H1 (cell line): ENCODE measurements at regions not wholly inside any gene's neighbourhood (a gene's known extent, or its start where the extent isn't known, plus 50 kb on each side); places are given as distances from the start of the nearest gene placed in this dataset.

Experiments
- NRF1 ChIP-seq: IDR thresholded peaks from 2 replicates; pipeline ENCODE4 v1.6.1; 2011; ENCODE audit warnings: mild to moderate bottlenecking, low read depth, low read length, improper control_type of control experiment
- POLR2AphosphoS5 ChIP-seq: IDR thresholded peaks from 2 replicates; pipeline ENCODE4 v1.6.1; 2011; ENCODE audit warnings: low read depth, low read length
- SP4 ChIP-seq: IDR thresholded peaks from 2 replicates; pipeline ENCODE4 v1.6.1; 2012; ENCODE audit warnings: low read length, inconsistent platforms
- SUZ12 ChIP-seq: fragments of 200-600 bp; sonication (generic); IDR thresholded peaks from 2 replicates; pipeline ENCODE4 v1.6.1; 2012; ENCODE audit warnings: mild to moderate bottlenecking, inconsistent platforms, low read length, moderate library complexity, mixed read lengths
- TF ChIP-seq, protein P1 (sequence below): IDR thresholded peaks from 2 replicates; pipeline ENCODE4 v1.6.1; 2012; ENCODE audit warnings: low read length, inconsistent platforms
- TF ChIP-seq, protein P2 (sequence below), 3 experiments: IDR thresholded peaks; 1 replicate in 2 of 3; 2 replicates in 1 of 3; pipeline versions ENCODE4 v1.5.1 to v1.6.1; 2011; ENCODE audit warnings: low read length in 3 of 3, mild to moderate bottlenecking in 3 of 3, inconsistent platforms in 2 of 3, low read depth in 1 of 3, moderate library complexity in 1 of 3; ENCODE audit not compliant: insufficient read depth in 1 of 3; ENCODE audit errors: control extremely low read depth in 1 of 3

DNA sequence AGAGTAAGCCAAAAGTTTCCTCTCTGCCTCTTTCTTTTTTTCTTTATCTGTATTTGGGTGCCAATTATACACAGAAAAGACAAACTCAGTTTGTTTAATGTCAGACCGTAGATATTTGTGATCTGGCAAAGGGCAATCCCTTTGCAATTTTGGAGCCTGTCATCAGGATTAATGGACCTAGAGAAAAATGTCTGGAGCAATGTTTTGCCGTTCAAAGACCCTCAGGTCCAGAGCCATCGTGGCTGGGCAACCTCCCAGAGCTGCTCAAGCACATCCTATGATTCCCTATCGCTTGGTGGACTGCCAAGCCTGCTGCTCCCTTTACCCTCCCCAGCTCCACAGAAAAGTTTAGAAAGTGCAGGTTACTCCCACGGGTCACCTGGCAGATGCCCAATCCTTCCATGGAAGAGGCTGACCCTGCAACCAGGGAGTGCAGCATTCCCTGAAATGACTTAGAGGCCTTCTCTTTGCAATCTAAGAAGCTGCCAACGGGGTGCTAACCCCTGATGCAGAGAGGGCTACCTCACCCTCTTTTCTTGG, 112.5 kb upstream of the NGF start:
- TF ChIP-seq NRF1 (no peak), POLR2AphosphoS5 (no peak), SUZ12 (no peak), SP4 (no peak)
- TF ChIP-seq, protein P1, sequence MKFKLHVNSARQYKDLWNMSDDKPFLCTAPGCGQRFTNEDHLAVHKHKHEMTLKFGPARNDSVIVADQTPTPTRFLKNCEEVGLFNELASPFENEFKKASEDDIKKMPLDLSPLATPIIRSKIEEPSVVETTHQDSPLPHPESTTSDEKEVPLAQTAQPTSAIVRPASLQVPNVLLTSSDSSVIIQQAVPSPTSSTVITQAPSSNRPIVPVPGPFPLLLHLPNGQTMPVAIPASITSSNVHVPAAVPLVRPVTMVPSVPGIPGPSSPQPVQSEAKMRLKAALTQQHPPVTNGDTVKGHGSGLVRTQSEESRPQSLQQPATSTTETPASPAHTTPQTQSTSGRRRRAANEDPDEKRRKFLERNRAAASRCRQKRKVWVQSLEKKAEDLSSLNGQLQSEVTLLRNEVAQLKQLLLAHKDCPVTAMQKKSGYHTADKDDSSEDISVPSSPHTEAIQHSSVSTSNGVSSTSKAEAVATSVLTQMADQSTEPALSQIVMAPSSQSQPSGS: no peak
- TF ChIP-seq, protein P2, sequence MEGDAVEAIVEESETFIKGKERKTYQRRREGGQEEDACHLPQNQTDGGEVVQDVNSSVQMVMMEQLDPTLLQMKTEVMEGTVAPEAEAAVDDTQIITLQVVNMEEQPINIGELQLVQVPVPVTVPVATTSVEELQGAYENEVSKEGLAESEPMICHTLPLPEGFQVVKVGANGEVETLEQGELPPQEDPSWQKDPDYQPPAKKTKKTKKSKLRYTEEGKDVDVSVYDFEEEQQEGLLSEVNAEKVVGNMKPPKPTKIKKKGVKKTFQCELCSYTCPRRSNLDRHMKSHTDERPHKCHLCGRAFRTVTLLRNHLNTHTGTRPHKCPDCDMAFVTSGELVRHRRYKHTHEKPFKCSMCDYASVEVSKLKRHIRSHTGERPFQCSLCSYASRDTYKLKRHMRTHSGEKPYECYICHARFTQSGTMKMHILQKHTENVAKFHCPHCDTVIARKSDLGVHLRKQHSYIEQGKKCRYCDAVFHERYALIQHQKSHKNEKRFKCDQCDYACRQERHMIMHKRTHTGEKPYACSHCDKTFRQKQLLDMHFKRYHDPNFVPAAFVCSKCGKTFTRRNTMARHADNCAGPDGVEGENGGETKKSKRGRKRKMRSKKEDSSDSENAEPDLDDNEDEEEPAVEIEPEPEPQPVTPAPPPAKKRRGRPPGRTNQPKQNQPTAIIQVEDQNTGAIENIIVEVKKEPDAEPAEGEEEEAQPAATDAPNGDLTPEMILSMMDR (IDR thresholded peaks at IDR 0.05; ENCODE audit: control extremely low read depth in 1 of 3, insufficient read depth in 1 of 3, low read depth in 1 of 3, low read length in 3 of 3): no peak
